ENCODE measurements at regions not wholly inside any gene's neighbourhood (a gene's known extent, or its start where the extent isn't known, plus 50 kb on each side); places are given as distances from the start of the nearest gene placed in this dataset.

DNA sequence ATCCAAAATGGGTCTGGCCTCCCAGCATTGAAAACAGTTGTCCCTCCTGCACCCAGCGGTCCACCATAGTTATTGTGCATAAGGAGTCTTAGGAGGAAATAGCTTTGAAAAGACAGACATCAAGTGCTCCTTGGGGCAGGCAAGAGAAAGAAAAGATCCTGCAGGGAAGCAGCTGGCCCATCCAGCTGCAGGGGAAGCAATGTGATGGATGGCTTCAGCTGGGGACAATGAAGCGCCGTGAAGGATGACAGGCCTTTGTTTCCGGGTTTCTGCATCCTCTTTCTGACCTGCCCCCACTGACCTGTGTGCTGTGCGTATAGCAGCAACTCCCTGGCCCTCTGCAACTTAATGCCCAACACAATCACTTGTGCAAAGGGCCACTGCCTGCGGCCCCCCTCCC lies 142.9 kb upstream of the NCKAP5 start:
- 81% methylated on average over 6 of the region's 6 CpGs; no CpG with 5 or more reads in 1 of the 2 experiments for WGBS, 2 experiments (ENCODE audit: extremely low coverage in 1 of 2, insufficient coverage in 1 of 2, insufficient read length in 1 of 2, insufficient replicate concordance in 2 of 2, low coverage in 1 of 2, low lambda C conversion rate in 2 of 2, missing lambda C conversion rate in 1 of 2)
- Histone ChIP-seq H3K4me1 (replicated peaks in 1 of 4; ENCODE audit: control insufficient read depth in 3 of 4, insufficient read depth in 4 of 4, low read length in 3 of 4) (no peaks in the 10 kb centered on the region), H3K79me1 (ENCODE audit: low read depth, low read length) (no peaks in the 10 kb centered on the region), H3K79me2 (ENCODE audit: control insufficient read depth in 1 of 2, insufficient read depth in 2 of 2, low read length in 2 of 2) (no peaks in the 10 kb centered on the region), H3K23me2 (ENCODE audit: low read depth, low read length) (no peaks in the 10 kb centered on the region), H3K4ac (replicated peaks; ENCODE audit: insufficient read length, low read depth, low read length) (no peak overlapping the region), H3K27ac (ENCODE audit: low read depth, low read length) (no peak overlapping the region), H3K4me2 (ENCODE audit: insufficient read depth in 1 of 2, low read depth in 2 of 2, low read length in 2 of 2) (no peak overlapping the region), H4K91ac (replicated peaks; ENCODE audit: insufficient read length, low read length) (no peak overlapping the region), H2AFZ (ENCODE audit: low read length) (no peak overlapping the region), H3K9me3 (ENCODE audit: insufficient read depth in 2 of 2, low read depth in 1 of 2, low read length in 1 of 2) (peaks cover 3 to 5% of the 10 kb centered on the region in 2 experiments; a peak in 3 of 4 replicates), H2BK20ac (ENCODE audit: low read length) (no peak overlapping the region), H2BK5ac (ENCODE audit: low read depth, low read length) (no peak overlapping the region), H3K56ac (replicated peaks; ENCODE audit: insufficient read length, low read depth, low read length) (no peak overlapping the region), H3K18ac (ENCODE audit: extremely low read depth, low read length) (no peak overlapping the region), H3K36me3 (ENCODE audit: control insufficient read depth in 2 of 4, insufficient read depth in 4 of 4, low read length in 3 of 4) (no peaks in the 10 kb centered on the region), H2BK12ac (ENCODE audit: low read depth, low read length) (no peak overlapping the region), H4K20me1 (replicated peaks in 1 of 2; ENCODE audit: control insufficient read depth in 1 of 2, insufficient read depth in 2 of 2, low read length in 2 of 2) (no peaks in the 10 kb centered on the region), H3K27me3 (replicated peaks in 1 of 4; ENCODE audit: control insufficient read depth in 3 of 4, extremely low read depth in 1 of 4, insufficient read depth in 3 of 4, low read length in 3 of 4) (no peaks in the 10 kb centered on the region), H2BK120ac (replicated peaks; ENCODE audit: low read depth, low read length) (no peak overlapping the region), H3K23ac (ENCODE audit: insufficient read length) (no peak overlapping the region), H2BK15ac (ENCODE audit: low read length) (no peak overlapping the region), H3K14ac (ENCODE audit: insufficient read length) (no peak overlapping the region), H3K9ac (replicated peaks in 1 of 4; ENCODE audit: extremely low read depth in 1 of 4, low read depth in 3 of 4, low read length in 3 of 4) (no peak overlapping the region), H4K8ac (ENCODE audit: extremely low read depth, insufficient read depth, low read length) (no peak overlapping the region), H4K5ac (ENCODE audit: insufficient read length, low read depth, low read length) (no peak overlapping the region), H3K4me3 (ENCODE audit: extremely low read depth in 1 of 4, insufficient read depth in 2 of 4, low read depth in 3 of 4, low read length in 4 of 4) (no peak overlapping the region), H2AK5ac (ENCODE audit: low read depth, low read length) (no peak overlapping the region)
- POLR2A ChIA-PET (ENCODE audit: partially characterized antibody), result no interaction called here
- CTCF ChIA-PET (ENCODE audit: partially characterized antibody), result interaction anchor here (0.8 kb wide), 1 partner anchor 134 kb away, joined by 3 read pairs; no protein-coding TSS in a partner anchor
- FAIRE-seq (no peak), DNase-seq (ENCODE audit: low read depth in 1 of 2, low spot score in 2 of 2) (no peak)
- TF ChIP-seq MAX (IDR thresholded peaks at IDR 0.05) (no peak), CREB1 (IDR thresholded peaks at IDR 0.05) (no peak), CHD2 (IDR thresholded peaks at IDR 0.05; ENCODE audit: low read length) (no peak), POLR2AphosphoS5 (IDR thresholded peaks at IDR 0.05; ENCODE audit: low read depth, low read length) (no peak), SIN3A (conservative IDR thresholded peaks at IDR 0.05 in 1 of 2, IDR thresholded peaks at IDR 0.05 in 1 of 2; ENCODE audit: low read depth in 1 of 2, low read length in 2 of 2) (0 out of 4 replicates have a peak, but pooled peaks of 1 of the 2 experiments have one; percentile 24), TBP (IDR thresholded peaks at IDR 0.05; ENCODE audit: low read depth, low read length) (no peak), JUND (IDR thresholded peaks at IDR 0.05; ENCODE audit: low read length) (no peak), CBX8 (IDR thresholded peaks at IDR 0.05; ENCODE audit: borderline replicate concordance, low read depth, low read length) (no peak)

Data from H1 (cell line).